GM23338 (cell line): ENCODE measurements at regions not wholly inside any gene's neighbourhood (a gene's known extent, or its start where the extent isn't known, plus 50 kb on each side); places are given as distances from the start of the nearest gene placed in this dataset.

Source experiments
- ATAC-seq: fragments of 200-7000 bp; cut with Tn5 transposase; 3 replicates; pipeline ENCODE4 v1.9.1; 2020
- DNase-seq: peaks from one replicate; pipeline ENCODE4 v3.0.0-alpha.2; 2015; ENCODE audit warnings: low spot score
- H2AFZ ChIP-seq: fragments of 200-600 bp; sonication (generic); 2 replicates; pipeline ENCODE4 v1.8.0; 2016; ENCODE audit warnings: antibody characterized with exemption, mild to moderate bottlenecking, moderate library complexity
- H3F3A ChIP-seq: fragments of 200-600 bp; sonication (generic); replicated peaks from 2 replicates; pipeline ENCODE4 v1.8.0; 2017; ENCODE audit warnings: antibody characterized with exemption, mixed run types, low read depth
- H3K27ac ChIP-seq: fragments of 200-600 bp; sonication (generic); 2 replicates; pipeline ENCODE4 v1.6.1; 2016; ENCODE audit warnings: low read depth
- H3K27me3 ChIP-seq: fragments of 200-600 bp; sonication (generic); 2 replicates; pipeline ENCODE4 v1.8.0; 2016; ENCODE audit warnings: mild to moderate bottlenecking, mixed run types, moderate library complexity; ENCODE audit not compliant: insufficient read depth
- H3K36me3 ChIP-seq: fragments of 200-600 bp; sonication (generic); 2 replicates; pipeline ENCODE4 v1.8.0; 2016; ENCODE audit warnings: mild to moderate bottlenecking; ENCODE audit not compliant: insufficient read depth
- H3K4me1 ChIP-seq: fragments of 200-600 bp; sonication (generic); 2 replicates; pipeline ENCODE4 v1.8.0; 2016; ENCODE audit warnings: mild to moderate bottlenecking, moderate library complexity; ENCODE audit not compliant: insufficient read depth
- H3K4me2 ChIP-seq: fragments of 200-600 bp; sonication (generic); 2 replicates; pipeline ENCODE4 v1.7.1; 2017; ENCODE audit warnings: mixed run types
- H3K4me3 ChIP-seq: fragments of 200-600 bp; sonication (generic); 2 replicates; pipeline ENCODE4 v1.6.1; 2016; ENCODE audit warnings: mixed run types
- H3K79me2 ChIP-seq: fragments of 200-600 bp; sonication (generic); replicated peaks from 2 replicates; pipeline ENCODE4 v1.8.0; 2017; ENCODE audit warnings: mild to moderate bottlenecking; ENCODE audit not compliant: insufficient read depth
- H3K9me2 ChIP-seq: fragments of 200-600 bp; sonication (generic); 2 replicates; pipeline ENCODE4 v1.8.0; 2017; ENCODE audit not compliant: insufficient read depth
- H4K20me1 ChIP-seq: fragments of 200-600 bp; sonication (generic); replicated peaks from 2 replicates; pipeline ENCODE4 v1.8.0; 2017; ENCODE audit warnings: mild to moderate bottlenecking; ENCODE audit not compliant: insufficient read depth
- H3K27ac Mint-ChIP-seq: 2 replicates; pipeline ENCODE4 v1.8.0; 2020; ENCODE audit warnings: inconsistent platforms, mild to moderate bottlenecking, moderate library complexity, mixed read lengths
- H3K27me3 Mint-ChIP-seq: 3 replicates; pipeline ENCODE4 v1.8.0; 2022; ENCODE audit warnings: low read depth, mild to moderate bottlenecking, moderate library complexity, mixed read lengths, inconsistent platforms; ENCODE audit not compliant: insufficient read depth, poor library complexity
- H3K36me3 Mint-ChIP-seq: 3 replicates; pipeline ENCODE4 v1.8.0; 2021; ENCODE audit warnings: low read depth, mild to moderate bottlenecking, inconsistent platforms, moderate library complexity, mixed read lengths
- H3K4me1 Mint-ChIP-seq: 3 replicates; pipeline ENCODE4 v1.8.0; 2020; ENCODE audit warnings: mild to moderate bottlenecking, inconsistent platforms, mixed read lengths
- H3K4me3 Mint-ChIP-seq: 3 replicates; pipeline ENCODE4 v1.8.0; 2021; ENCODE audit warnings: moderate library complexity, mild to moderate bottlenecking, inconsistent platforms, mixed read lengths
- H3K9me3 Mint-ChIP-seq: 3 replicates; pipeline ENCODE4 v1.8.0; 2020; ENCODE audit warnings: moderate library complexity, mild to moderate bottlenecking, inconsistent platforms, mixed read lengths
- CREB1 ChIP-seq: fragments of 250-450 bp; sonication (Bioruptor Pico); IDR thresholded peaks from 2 replicates; pipeline ENCODE4 v1.5.0; 2020; ENCODE audit warnings: low read depth, mild to moderate bottlenecking, moderate library complexity
- EZH2 ChIP-seq: fragments of 200-600 bp; sonication (generic); IDR thresholded peaks from one replicate; pipeline ENCODE4 v1.8.0; 2017; ENCODE audit warnings: antibody characterized with exemption, mild to moderate bottlenecking, low read depth; ENCODE audit not compliant: unreplicated experiment
- EZH2phosphoT487 ChIP-seq: fragments of 200-600 bp; sonication (generic); IDR thresholded peaks from one replicate; pipeline ENCODE4 v1.8.1; 2018; ENCODE audit warnings: antibody characterized with exemption; ENCODE audit not compliant: unreplicated experiment
- JUNB ChIP-seq: IDR thresholded peaks from one replicate; pipeline ENCODE4 v1.6.1; 2016; ENCODE audit warnings: antibody characterized with exemption; ENCODE audit not compliant: unreplicated experiment
- NANOG ChIP-seq: IDR thresholded peaks from 2 replicates; pipeline ENCODE4 v1.6.1; 2016; ENCODE audit warnings: antibody characterized with exemption, borderline replicate concordance
- POLR2AphosphoS5 ChIP-seq: IDR thresholded peaks from 2 replicates; pipeline ENCODE4 v1.6.1; 2016; ENCODE audit warnings: antibody characterized with exemption, low read depth
- STAT1 ChIP-seq: IDR thresholded peaks from one replicate; pipeline ENCODE4 v1.6.1; 2016; ENCODE audit warnings: antibody characterized with exemption; ENCODE audit not compliant: unreplicated experiment
- ZNF114 ChIP-seq: fragments of 250-450 bp; sonication (Bioruptor Pico); IDR thresholded peaks from 2 replicates; pipeline ENCODE4 v1.5.0; 2020; ENCODE audit warnings: mild to moderate bottlenecking, moderate library complexity
- ZNF331 ChIP-seq: fragments of 250-450 bp; sonication (Bioruptor Pico); IDR thresholded peaks from 2 replicates; pipeline ENCODE4 v1.5.0; 2020; ENCODE audit warnings: low read depth, mild to moderate bottlenecking, moderate library complexity
- TF ChIP-seq, protein P1 (sequence below): fragments of 250-450 bp; sonication (Bioruptor Pico); IDR thresholded peaks from 2 replicates; pipeline ENCODE4 v1.5.0; 2020; ENCODE audit warnings: mild to moderate bottlenecking, moderate library complexity
- TF ChIP-seq, protein P2 (sequence below): IDR thresholded peaks from 2 replicates; pipeline ENCODE4 v1.6.1; 2016; ENCODE audit warnings: antibody characterized with exemption
- TF ChIP-seq, protein P3 (sequence below): IDR thresholded peaks from one replicate; pipeline ENCODE4 v1.6.1; 2018; ENCODE audit warnings: antibody characterized with exemption; ENCODE audit not compliant: unreplicated experiment
- TF ChIP-seq, protein P4 (sequence below), 2 experiments: fragments of 200-600 bp in 1 of 2; sonication (generic) in 1 of 2; conservative IDR thresholded peaks; 2 replicates each; pipeline versions ENCODE4 v1.5.1 to v1.6.1; 2016 to 2017; ENCODE audit warnings: antibody characterized with exemption in 2 of 2, low read depth in 2 of 2, mild to moderate bottlenecking in 2 of 2, moderate library complexity in 1 of 2

DNA sequence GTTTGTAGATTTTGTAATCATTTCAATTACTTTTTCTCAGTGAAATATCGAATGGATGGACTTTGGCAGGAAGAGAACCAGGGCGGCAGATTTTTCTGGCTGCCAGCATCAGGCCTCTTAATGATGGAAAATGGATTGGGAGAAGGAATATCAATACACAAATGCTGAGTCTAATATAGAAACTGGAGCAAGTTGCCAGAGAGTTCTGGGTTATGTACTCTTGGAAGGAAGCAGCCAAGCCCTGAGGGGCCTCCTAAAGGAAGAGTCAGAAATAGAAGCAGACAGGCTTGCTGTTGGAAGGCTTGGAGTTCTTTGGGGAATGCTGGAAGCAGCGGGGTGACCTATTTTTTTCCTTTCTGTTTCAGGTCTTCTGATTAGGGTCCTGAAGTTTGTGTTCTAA, 428.6 kb downstream of the DMAC1 start:
- TF ChIP-seq POLR2AphosphoS5 (no peak), CREB1 (no peak), STAT1 (no peak), ZNF114 (CRISPR knock-in tag) (no peak), EZH2phosphoT487 (no peak), JUNB (no peak), ZNF331 (no peak), EZH2 (no peak), NANOG (no peak)
- TF ChIP-seq, protein P1, sequence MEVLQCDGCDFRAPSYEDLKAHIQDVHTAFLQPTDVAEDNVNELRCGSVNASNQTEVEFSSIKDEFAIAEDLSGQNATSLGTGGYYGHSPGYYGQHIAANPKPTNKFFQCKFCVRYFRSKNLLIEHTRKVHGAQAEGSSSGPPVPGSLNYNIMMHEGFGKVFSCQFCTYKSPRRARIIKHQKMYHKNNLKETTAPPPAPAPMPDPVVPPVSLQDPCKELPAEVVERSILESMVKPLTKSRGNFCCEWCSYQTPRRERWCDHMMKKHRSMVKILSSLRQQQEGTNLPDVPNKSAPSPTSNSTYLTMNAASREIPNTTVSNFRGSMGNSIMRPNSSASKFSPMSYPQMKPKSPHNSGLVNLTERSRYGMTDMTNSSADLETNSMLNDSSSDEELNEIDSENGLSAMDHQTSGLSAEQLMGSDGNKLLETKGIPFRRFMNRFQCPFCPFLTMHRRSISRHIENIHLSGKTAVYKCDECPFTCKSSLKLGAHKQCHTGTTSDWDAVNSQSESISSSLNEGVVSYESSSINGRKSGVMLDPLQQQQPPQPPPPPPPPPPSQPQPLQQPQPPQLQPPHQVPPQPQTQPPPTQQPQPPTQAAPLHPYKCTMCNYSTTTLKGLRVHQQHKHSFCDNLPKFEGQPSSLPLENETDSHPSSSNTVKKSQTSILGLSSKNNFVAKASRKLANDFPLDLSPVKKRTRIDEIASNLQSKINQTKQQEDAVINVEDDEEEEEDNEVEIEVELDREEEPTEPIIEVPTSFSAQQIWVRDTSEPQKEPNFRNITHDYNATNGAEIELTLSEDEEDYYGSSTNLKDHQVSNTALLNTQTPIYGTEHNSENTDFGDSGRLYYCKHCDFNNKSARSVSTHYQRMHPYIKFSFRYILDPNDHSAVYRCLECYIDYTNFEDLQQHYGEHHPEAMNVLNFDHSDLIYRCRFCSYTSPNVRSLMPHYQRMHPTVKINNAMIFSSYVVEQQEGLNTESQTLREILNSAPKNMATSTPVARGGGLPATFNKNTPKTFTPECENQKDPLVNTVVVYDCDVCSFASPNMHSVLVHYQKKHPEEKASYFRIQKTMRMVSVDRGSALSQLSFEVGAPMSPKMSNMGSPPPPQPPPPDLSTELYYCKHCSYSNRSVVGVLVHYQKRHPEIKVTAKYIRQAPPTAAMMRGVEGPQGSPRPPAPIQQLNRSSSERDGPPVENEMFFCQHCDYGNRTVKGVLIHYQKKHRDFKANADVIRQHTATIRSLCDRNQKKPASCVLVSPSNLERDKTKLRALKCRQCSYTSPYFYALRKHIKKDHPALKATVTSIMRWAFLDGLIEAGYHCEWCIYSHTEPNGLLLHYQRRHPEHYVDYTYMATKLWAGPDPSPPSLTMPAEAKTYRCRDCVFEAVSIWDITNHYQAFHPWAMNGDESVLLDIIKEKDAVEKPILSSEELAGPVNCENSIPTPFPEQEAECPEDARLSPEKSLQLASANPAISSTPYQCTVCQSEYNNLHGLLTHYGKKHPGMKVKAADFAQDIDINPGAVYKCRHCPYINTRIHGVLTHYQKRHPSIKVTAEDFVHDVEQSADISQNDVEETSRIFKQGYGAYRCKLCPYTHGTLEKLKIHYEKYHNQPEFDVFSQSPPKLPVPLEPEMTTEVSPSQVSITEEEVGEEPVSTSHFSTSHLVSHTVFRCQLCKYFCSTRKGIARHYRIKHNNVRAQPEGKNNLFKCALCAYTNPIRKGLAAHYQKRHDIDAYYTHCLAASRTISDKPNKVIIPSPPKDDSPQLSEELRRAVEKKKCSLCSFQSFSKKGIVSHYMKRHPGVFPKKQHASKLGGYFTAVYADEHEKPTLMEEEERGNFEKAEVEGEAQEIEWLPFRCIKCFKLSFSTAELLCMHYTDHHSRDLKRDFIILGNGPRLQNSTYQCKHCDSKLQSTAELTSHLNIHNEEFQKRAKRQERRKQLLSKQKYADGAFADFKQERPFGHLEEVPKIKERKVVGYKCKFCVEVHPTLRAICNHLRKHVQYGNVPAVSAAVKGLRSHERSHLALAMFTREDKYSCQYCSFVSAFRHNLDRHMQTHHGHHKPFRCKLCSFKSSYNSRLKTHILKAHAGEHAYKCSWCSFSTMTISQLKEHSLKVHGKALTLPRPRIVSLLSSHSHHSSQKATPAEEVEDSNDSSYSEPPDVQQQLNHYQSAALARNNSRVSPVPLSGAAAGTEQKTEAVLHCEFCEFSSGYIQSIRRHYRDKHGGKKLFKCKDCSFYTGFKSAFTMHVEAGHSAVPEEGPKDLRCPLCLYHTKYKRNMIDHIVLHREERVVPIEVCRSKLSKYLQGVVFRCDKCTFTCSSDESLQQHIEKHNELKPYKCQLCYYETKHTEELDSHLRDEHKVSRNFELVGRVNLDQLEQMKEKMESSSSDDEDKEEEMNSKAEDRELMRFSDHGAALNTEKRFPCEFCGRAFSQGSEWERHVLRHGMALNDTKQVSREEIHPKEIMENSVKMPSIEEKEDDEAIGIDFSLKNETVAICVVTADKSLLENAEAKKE (CRISPR knock-in tag) = no peak
- TF ChIP-seq, protein P2, sequence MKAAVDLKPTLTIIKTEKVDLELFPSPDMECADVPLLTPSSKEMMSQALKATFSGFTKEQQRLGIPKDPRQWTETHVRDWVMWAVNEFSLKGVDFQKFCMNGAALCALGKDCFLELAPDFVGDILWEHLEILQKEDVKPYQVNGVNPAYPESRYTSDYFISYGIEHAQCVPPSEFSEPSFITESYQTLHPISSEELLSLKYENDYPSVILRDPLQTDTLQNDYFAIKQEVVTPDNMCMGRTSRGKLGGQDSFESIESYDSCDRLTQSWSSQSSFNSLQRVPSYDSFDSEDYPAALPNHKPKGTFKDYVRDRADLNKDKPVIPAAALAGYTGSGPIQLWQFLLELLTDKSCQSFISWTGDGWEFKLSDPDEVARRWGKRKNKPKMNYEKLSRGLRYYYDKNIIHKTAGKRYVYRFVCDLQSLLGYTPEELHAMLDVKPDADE = no peak
- TF ChIP-seq, protein P3, sequence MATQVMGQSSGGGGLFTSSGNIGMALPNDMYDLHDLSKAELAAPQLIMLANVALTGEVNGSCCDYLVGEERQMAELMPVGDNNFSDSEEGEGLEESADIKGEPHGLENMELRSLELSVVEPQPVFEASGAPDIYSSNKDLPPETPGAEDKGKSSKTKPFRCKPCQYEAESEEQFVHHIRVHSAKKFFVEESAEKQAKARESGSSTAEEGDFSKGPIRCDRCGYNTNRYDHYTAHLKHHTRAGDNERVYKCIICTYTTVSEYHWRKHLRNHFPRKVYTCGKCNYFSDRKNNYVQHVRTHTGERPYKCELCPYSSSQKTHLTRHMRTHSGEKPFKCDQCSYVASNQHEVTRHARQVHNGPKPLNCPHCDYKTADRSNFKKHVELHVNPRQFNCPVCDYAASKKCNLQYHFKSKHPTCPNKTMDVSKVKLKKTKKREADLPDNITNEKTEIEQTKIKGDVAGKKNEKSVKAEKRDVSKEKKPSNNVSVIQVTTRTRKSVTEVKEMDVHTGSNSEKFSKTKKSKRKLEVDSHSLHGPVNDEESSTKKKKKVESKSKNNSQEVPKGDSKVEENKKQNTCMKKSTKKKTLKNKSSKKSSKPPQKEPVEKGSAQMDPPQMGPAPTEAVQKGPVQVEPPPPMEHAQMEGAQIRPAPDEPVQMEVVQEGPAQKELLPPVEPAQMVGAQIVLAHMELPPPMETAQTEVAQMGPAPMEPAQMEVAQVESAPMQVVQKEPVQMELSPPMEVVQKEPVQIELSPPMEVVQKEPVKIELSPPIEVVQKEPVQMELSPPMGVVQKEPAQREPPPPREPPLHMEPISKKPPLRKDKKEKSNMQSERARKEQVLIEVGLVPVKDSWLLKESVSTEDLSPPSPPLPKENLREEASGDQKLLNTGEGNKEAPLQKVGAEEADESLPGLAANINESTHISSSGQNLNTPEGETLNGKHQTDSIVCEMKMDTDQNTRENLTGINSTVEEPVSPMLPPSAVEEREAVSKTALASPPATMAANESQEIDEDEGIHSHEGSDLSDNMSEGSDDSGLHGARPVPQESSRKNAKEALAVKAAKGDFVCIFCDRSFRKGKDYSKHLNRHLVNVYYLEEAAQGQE = no peak
- TF ChIP-seq, protein P4, sequence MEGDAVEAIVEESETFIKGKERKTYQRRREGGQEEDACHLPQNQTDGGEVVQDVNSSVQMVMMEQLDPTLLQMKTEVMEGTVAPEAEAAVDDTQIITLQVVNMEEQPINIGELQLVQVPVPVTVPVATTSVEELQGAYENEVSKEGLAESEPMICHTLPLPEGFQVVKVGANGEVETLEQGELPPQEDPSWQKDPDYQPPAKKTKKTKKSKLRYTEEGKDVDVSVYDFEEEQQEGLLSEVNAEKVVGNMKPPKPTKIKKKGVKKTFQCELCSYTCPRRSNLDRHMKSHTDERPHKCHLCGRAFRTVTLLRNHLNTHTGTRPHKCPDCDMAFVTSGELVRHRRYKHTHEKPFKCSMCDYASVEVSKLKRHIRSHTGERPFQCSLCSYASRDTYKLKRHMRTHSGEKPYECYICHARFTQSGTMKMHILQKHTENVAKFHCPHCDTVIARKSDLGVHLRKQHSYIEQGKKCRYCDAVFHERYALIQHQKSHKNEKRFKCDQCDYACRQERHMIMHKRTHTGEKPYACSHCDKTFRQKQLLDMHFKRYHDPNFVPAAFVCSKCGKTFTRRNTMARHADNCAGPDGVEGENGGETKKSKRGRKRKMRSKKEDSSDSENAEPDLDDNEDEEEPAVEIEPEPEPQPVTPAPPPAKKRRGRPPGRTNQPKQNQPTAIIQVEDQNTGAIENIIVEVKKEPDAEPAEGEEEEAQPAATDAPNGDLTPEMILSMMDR (conservative IDR thresholded peaks at IDR 0.05; ENCODE audit: low read depth in 2 of 2) = no peak

More for the DNA sequence above, 428.6 kb downstream of the DMAC1 start:
- Mint-ChIP-seq H3K9me3 (no peaks in the 10 kb centered on the region; the same call in 2 of the 3 replicates), H3K4me3 (no peak overlapping the region), H3K36me3 (no peaks in the 10 kb centered on the region), H3K4me1 (no peaks in the 10 kb centered on the region), H3K27me3 (peaks cover under 1% of the 10 kb centered on the region), H3K27ac (no peak overlapping the region)
- Histone ChIP-seq H3K9me2 (no peaks in the 10 kb centered on the region), H3K36me3 (no peaks in the 10 kb centered on the region), H3K79me2 (no peaks in the 10 kb centered on the region), H2AFZ (0 out of 2 replicates have a peak overlapping the region, but pooled peaks have one; percentile 32), H3K4me3 (no peak overlapping the region), H3K27me3 (no peaks in the 10 kb centered on the region), H3K4me1 (no peaks in the 10 kb centered on the region), H4K20me1 (no peaks in the 10 kb centered on the region), H3K4me2 (no peak overlapping the region), H3F3A (no peaks in the 10 kb centered on the region), H3K27ac (no peak overlapping the region)
- DNase-seq (no peak), ATAC-seq (no peak)
